Kidney epithelial cell (primary cell): ENCODE measurements at regions not wholly inside any gene's neighbourhood (a gene's known extent, or its start where the extent isn't known, plus 50 kb on each side); places are given as distances from the start of the nearest gene placed in this dataset.
"Not testable (repeated sequence)": the region's sequence is repeated elsewhere in the genome, so short reads cannot be mapped to it uniquely, and the experiment has no call there.

Experiments
- DNase-seq: peaks from one replicate; pipeline ENCODE4 v3.0.0-alpha.2; 2010; ENCODE audit warnings: low read depth
- H3K27me3 ChIP-seq: 2 replicates; pipeline ENCODE4 v1.6.0; 2011; ENCODE audit warnings: low read length; ENCODE audit not compliant: control insufficient read depth, insufficient read depth
- H3K36me3 ChIP-seq: 2 replicates; pipeline ENCODE4 v1.5.1; 2011; ENCODE audit warnings: low read length; ENCODE audit not compliant: control insufficient read depth, insufficient read depth
- H3K4me3 ChIP-seq: 2 replicates; pipeline ENCODE4 v1.5.1; 2011; ENCODE audit warnings: low read depth, mild to moderate bottlenecking, control low read depth, low read length
- TF ChIP-seq, protein P1 (sequence below): IDR thresholded peaks from 2 replicates; pipeline ENCODE4 v1.5.1; 2011; ENCODE audit warnings: mild to moderate bottlenecking, moderate library complexity, low read length, control low read depth, inconsistent platforms; ENCODE audit not compliant: insufficient read depth, poor library complexity, severe bottlenecking

DNA sequence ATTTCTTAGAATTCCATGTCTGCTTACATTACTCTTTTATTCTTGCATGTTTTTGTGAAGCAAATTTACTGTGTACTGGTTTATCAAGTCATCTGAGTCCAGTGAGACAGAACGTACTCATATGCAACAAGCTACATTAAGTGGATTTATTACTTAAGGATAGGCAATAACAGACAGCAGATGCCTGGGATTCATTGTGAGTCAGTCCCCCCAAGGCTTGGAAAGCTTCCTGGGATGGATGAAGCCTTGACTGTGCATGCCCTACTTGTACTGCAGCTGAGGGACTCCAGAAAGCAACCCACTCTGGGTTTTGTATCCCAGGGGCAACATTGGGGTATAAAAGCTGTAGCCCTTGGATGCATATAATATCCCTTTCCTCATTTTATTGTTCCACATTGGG is 113.4 kb upstream of the RAB18 start:
- H3K4me3 ChIP-seq, result no peak overlapping the region
- TF ChIP-seq, protein P1, sequence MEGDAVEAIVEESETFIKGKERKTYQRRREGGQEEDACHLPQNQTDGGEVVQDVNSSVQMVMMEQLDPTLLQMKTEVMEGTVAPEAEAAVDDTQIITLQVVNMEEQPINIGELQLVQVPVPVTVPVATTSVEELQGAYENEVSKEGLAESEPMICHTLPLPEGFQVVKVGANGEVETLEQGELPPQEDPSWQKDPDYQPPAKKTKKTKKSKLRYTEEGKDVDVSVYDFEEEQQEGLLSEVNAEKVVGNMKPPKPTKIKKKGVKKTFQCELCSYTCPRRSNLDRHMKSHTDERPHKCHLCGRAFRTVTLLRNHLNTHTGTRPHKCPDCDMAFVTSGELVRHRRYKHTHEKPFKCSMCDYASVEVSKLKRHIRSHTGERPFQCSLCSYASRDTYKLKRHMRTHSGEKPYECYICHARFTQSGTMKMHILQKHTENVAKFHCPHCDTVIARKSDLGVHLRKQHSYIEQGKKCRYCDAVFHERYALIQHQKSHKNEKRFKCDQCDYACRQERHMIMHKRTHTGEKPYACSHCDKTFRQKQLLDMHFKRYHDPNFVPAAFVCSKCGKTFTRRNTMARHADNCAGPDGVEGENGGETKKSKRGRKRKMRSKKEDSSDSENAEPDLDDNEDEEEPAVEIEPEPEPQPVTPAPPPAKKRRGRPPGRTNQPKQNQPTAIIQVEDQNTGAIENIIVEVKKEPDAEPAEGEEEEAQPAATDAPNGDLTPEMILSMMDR, result no peak
- no peaks in the 10 kb centered on the region for H3K27me3 ChIP-seq
- DNase-seq, result no peak
- H3K36me3 ChIP-seq, result no peaks in the 10 kb centered on the region

DNA sequence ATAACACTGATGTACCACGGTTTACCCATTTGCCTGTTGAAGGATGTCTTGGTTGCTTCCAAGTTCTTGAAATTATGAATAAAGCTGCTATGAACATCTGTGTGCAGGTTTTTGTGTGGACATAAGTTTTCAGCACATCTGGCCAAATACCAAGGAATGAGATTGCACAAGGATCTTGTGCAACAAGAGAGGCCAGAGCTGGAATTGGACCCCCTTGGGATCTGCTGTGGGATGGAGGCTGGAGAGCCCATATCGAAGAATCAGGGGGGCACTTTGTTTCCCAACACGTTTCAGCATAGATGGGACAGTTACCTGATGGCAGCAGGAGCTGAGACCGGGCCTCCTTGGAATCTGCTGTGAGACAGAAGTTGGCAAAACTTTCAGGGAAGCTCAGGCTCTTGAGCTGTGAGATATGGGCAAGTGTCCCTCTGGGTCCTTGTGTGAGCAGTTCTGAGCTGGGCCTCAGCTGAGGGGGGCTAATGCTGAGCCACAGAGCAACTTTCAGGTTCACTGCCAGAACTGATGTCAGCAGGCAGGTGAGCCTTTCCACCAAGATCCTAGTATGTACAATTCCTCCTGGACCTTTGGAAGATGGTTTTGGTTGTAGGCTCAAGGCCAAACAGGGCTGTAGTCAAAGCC is 115.2 kb upstream of the RAB18 start:
- TF ChIP-seq, protein P1, result no peak

DNA sequence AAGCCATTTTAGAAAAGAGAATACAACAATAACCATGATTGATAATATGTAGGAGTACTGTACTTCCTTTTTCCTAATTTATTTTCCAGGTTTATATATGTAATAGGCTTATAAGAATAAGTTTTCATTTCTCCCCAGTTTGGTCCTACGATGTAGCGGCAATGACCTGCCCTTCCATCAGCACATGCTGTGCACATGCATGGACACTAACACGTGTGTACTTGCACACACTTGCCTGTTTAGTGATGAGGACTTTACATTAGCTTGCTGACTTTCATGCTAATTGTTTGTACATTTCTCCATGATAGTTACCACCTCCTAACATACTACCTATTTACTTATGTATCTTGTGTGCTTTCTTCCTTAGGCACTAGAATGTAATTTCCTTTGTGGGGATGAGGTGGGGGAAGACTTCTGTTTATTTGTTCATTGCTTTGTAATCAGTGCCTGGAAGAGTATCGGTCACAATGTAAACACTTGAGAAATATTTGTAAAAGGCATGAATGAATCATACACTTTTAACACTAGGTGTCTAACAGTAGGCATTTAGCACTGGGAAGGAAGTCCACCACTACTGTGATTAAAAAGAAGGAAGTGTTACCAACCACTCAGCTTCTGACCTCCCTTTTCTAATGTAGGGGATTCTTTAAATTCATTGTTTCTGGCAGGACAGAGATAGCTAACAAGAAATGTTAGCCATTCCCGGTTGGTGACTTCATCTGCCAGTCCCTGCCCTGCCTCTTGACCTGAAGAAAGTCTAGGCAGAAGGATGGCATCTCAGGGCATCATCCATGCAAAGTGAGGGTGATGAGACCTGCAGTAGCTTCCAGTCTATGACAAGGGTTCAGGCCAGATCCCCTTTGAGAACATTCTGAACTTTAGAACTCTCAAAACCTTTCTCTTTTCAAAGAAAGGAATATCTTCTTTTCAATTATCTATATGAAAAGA is 120.2 kb upstream of the RAB18 start:
- DNase-seq, result no peak
- TF ChIP-seq, protein P1, result no peak
- Histone ChIP-seq H3K27me3 (no peaks in the 10 kb centered on the region), H3K36me3 (no peaks in the 10 kb centered on the region), H3K4me3 (no peak overlapping the region)

More for the DNA sequence above, 115.2 kb upstream of the RAB18 start:
- Histone ChIP-seq H3K4me3 (no peak overlapping the region), H3K27me3 (no peaks in the 10 kb centered on the region), H3K36me3 (no peaks in the 10 kb centered on the region)
- DNase-seq, result no peak

DNA sequence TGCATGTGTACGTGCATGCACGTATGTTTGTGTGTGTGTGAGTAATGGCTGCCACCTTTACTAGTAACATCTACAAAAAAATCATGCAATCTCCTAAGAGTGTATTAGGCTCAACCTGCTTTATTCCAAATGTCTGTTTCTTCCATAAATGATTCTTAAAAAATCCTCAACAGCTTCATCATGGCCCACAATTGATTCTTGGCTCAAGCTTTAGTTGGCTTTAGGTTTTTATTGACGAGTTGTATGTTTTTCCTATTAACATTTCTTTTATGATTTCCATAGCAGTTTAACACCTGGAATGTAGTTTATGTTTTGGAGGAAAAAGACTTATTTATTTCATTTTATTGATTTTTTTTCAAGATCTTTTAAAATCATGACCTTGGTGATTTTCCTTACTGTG is 121.9 kb upstream of the RAB18 start:
- DNase-seq, result no peak
- Histone ChIP-seq H3K4me3 (no peak overlapping the region), H3K27me3 (no peaks in the 10 kb centered on the region), H3K36me3 (no peaks in the 10 kb centered on the region)
- TF ChIP-seq, protein P1, result no peak

DNA sequence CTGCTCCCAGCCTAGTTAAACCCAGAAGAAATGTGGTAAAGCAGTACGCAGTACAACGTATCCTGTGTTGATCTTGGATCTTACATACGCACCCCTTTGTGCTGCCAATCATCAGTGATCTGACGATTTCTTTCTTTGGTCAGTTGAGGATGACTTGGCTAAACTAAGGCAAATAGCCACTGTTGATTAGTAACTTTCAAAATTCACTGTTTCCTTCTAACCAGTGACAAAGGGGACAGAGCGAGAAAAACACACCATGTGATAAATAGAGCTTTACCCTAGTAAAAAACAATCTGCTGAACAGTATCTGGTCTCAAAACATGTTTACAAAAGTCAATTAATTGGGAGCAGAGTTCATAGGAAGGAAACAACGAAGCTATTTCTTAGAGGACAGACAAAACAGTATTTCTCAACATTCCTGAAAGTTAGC is 123.2 kb upstream of the RAB18 start:
- Histone ChIP-seq H3K27me3 (no peaks in the 10 kb centered on the region), H3K4me3 (no peak overlapping the region), H3K36me3 (no peaks in the 10 kb centered on the region)
- no peak for DNase-seq
- TF ChIP-seq, protein P1, result no peak

DNA sequence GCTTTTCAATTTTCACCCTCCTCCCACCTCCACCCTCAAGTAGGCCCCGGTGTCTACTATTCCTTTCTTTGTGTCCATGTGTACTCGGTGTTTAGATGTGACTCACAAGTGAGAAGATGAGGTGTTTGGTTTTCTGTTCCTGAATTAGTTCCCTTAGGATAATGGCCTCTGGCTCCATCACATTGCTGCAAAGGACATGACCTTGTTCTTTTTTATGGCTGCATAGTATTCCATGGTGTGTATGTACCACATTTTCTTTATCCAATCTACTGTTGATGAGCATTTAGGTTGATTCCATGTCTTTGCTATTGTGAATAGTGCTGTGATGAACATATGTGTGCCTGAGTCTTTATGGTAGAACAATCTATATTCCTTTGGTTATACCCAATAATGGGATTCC is 125.1 kb upstream of the RAB18 start:
- not testable (repeated sequence) for H3K4me3 ChIP-seq, H3K36me3 ChIP-seq, DNase-seq, H3K27me3 ChIP-seq
